IMR-90 (cell line): ENCODE measurements at regions not wholly inside any gene's neighbourhood (a gene's known extent, or its start where the extent isn't known, plus 50 kb on each side); places are given as distances from the start of the nearest gene placed in this dataset.

Experiments
- ATAC-seq: fragments of 200-7000 bp; cut with Tn5 transposase; 2 replicates; pipeline ENCODE4 v1.9.1; 2020; ENCODE audit warnings: low read depth, mild to moderate bottlenecking, moderate library complexity
- BruUV-seq: library from RNA; stranded (reverse); fragments of 400-500 nt; replicated peaks from 2 replicates; lab custom pipeline; 2021; lab: Mats Ljungman, UMichigan
- CTCF ChIA-PET: fragments of 300-600 bp; formaldehyde crosslinking; extraction: SDS; loops from one replicate; lab custom pipeline; 2021; ENCODE audit warnings: antibody characterized with exemption; lab: Yijun Ruan, JAX
- POLR2A ChIA-PET: fragments of 300-600 bp; sonication (Branson Sonifier 250); formaldehyde crosslinking; loops from one replicate; lab custom pipeline; 2022; ENCODE audit warnings: antibody characterized with exemption; ENCODE audit not compliant: unreplicated experiment; lab: Charles Lee
- DNase-seq: peaks from one replicate; pipeline ENCODE4 v3.0.0; 2013
- H2AFZ ChIP-seq: replicated peaks from 2 replicates; pipeline ENCODE3; 2013; ENCODE audit warnings: low read length, mild to moderate bottlenecking; ENCODE audit not compliant: poor library complexity
- H2AK5ac ChIP-seq: 2 replicates; pipeline ENCODE4 v1.6.1; 2013; ENCODE audit warnings: low read depth, low read length, inconsistent platforms
- H2AK9ac ChIP-seq: replicated peaks from 2 replicates; pipeline ENCODE3; 2013; ENCODE audit warnings: mild to moderate bottlenecking, low read depth, low read length, moderate library complexity; ENCODE audit not compliant: poor library complexity
- H2BK120ac ChIP-seq: 2 replicates; pipeline ENCODE4 v1.6.1; 2013; ENCODE audit warnings: low read depth, low read length, inconsistent platforms
- H2BK15ac ChIP-seq: 3 replicates; pipeline ENCODE4 v1.6.1; 2013; ENCODE audit warnings: low read depth, low read length, inconsistent platforms
- H2BK20ac ChIP-seq: 2 replicates; pipeline ENCODE4 v1.6.1; 2013; ENCODE audit warnings: low read depth, mild to moderate bottlenecking, inconsistent platforms, low read length, moderate library complexity
- H2BK5ac ChIP-seq: 2 replicates; pipeline ENCODE4 v1.6.1; 2013; ENCODE audit warnings: mild to moderate bottlenecking, low read depth, low read length, inconsistent platforms; ENCODE audit not compliant: poor library complexity, severe bottlenecking
- H3K14ac ChIP-seq: replicated peaks from 2 replicates; pipeline ENCODE4 v1.6.1; 2013; ENCODE audit warnings: low read depth, low read length, inconsistent platforms
- H3K18ac ChIP-seq: 2 replicates; pipeline ENCODE4 v1.6.1; 2013; ENCODE audit warnings: low read depth, low read length, control low read depth
- H3K23ac ChIP-seq: 2 replicates; pipeline ENCODE4 v1.6.1; 2013; ENCODE audit warnings: low read depth, low read length, inconsistent platforms
- H3K27ac ChIP-seq: 2 replicates; pipeline ENCODE4 v1.5.1; 2013; ENCODE audit warnings: mild to moderate bottlenecking, control low read depth, low read length; ENCODE audit not compliant: insufficient read depth
- H3K27me3 ChIP-seq: 2 replicates; pipeline ENCODE4 v1.6.1; 2013; ENCODE audit warnings: low read length; ENCODE audit not compliant: control insufficient read depth, insufficient read depth
- H3K36me3 ChIP-seq: 2 replicates; pipeline ENCODE4 v1.6.1; 2013; ENCODE audit warnings: low read length, mixed read lengths; ENCODE audit not compliant: control insufficient read depth, insufficient read depth
- H3K4ac ChIP-seq: 2 replicates; pipeline ENCODE4 v1.6.1; 2013; ENCODE audit warnings: low read depth, low read length, inconsistent platforms
- H3K4me1 ChIP-seq: 2 replicates; pipeline ENCODE4 v1.6.1; 2013; ENCODE audit warnings: low read length, mixed read lengths; ENCODE audit not compliant: control insufficient read depth, insufficient read depth
- H3K4me2 ChIP-seq: 2 replicates; pipeline ENCODE4 v1.6.1; 2013; ENCODE audit warnings: low read depth, mild to moderate bottlenecking, control low read depth, low read length, moderate library complexity
- H3K4me3 ChIP-seq: 2 replicates; pipeline ENCODE4 v1.5.1; 2013; ENCODE audit warnings: low read depth, mild to moderate bottlenecking, control low read depth, low read length, moderate library complexity; ENCODE audit not compliant: insufficient read depth
- H3K56ac ChIP-seq: 2 replicates; pipeline ENCODE4 v1.6.1; 2013; ENCODE audit warnings: low read length, inconsistent platforms; ENCODE audit not compliant: insufficient read depth; ENCODE audit errors: extremely low read depth
- H3K79me1 ChIP-seq, 2 experiments: 2 replicates each; pipeline ENCODE4 v1.6.1; 2013; ENCODE audit warnings: low read length in 2 of 2, inconsistent platforms in 1 of 2, low read depth in 1 of 2
- H3K9ac ChIP-seq: 2 replicates; pipeline ENCODE4 v1.6.1; 2013; ENCODE audit warnings: low read depth, low read length, control low read depth
- H3K9me1 ChIP-seq: 2 replicates; pipeline ENCODE4 v1.6.1; 2013; ENCODE audit warnings: low read length, inconsistent platforms; ENCODE audit not compliant: insufficient read depth
- H3K9me3 ChIP-seq: 2 replicates; pipeline ENCODE4 v1.6.1; 2013; ENCODE audit warnings: low read length; ENCODE audit not compliant: control insufficient read depth, insufficient read depth
- H4K20me1 ChIP-seq: 2 replicates; pipeline ENCODE4 v1.6.1; 2013; ENCODE audit warnings: low read length, inconsistent platforms; ENCODE audit not compliant: insufficient read depth
- H4K5ac ChIP-seq: 2 replicates; pipeline ENCODE4 v1.6.1; 2013; ENCODE audit warnings: mild to moderate bottlenecking, low read depth, low read length, control low read depth
- H4K8ac ChIP-seq, 2 experiments: 2 replicates each; pipeline ENCODE4 v1.6.1; 2013; ENCODE audit warnings: low read depth in 2 of 2, low read length in 2 of 2, control low read depth in 1 of 2, inconsistent platforms in 1 of 2
- H4K91ac ChIP-seq: 2 replicates; pipeline ENCODE4 v1.6.1; 2013; ENCODE audit warnings: low read depth, low read length, inconsistent platforms; ENCODE audit not compliant: insufficient read depth
- CHD1 ChIP-seq: IDR thresholded peaks from 2 replicates; pipeline ENCODE4 v1.6.1; 2012; ENCODE audit warnings: low read depth, low read length, improper control_type of control experiment
- ELK1 ChIP-seq: fragments of 150-350 bp; IDR thresholded peaks from 2 replicates; pipeline ENCODE4 v1.6.1; 2016; ENCODE audit warnings: low read depth, mild to moderate bottlenecking, low read length, moderate library complexity, borderline replicate concordance
- MXI1 ChIP-seq: IDR thresholded peaks from 2 replicates; pipeline ENCODE4 v1.6.1; 2012; ENCODE audit warnings: low read depth, mild to moderate bottlenecking, low read length, moderate library complexity, borderline replicate concordance
- RCOR1 ChIP-seq: IDR thresholded peaks from 2 replicates; pipeline ENCODE4 v1.6.1; 2012; ENCODE audit warnings: mild to moderate bottlenecking, low read length, improper control_type of control experiment; ENCODE audit not compliant: insufficient replicate concordance
- RFX5 ChIP-seq: IDR thresholded peaks from 2 replicates; pipeline ENCODE4 v1.8.0; 2012; ENCODE audit warnings: low read depth, mild to moderate bottlenecking, low read length, moderate library complexity
- WGBS, 2 experiments: methylation state at CpG; one replicate each; pipeline versions ENCODE4 v1.1.5 to v1.1.7; 2013; ENCODE audit warnings: missing lambda C conversion rate in 2 of 2; ENCODE audit not compliant: insufficient read length in 1 of 2; ENCODE audit errors: extremely low coverage in 2 of 2; 5-methylcytosine and 5-hydroxymethylcytosine counted together
- dilution Hi-C: fragments of 300-500 bp; cut with HindIII; formaldehyde crosslinking; loops from one replicate; pipeline ENCODE4 v1.14.3; 2018; ENCODE audit warnings: low sequenced_read_pairs; ENCODE audit not compliant: unreplicated experiment
- in situ Hi-C: fragments of 300-500 bp; cut with MboI; formaldehyde crosslinking; loops from 3 replicates; pipeline ENCODE4 v1.14.3; 2019; ENCODE audit warnings: low sequenced_read_pairs, inconsistent platforms, mixed read lengths
- intact Hi-C: fragments of 100-400 bp; cut with micrococcal nuclease; formaldehyde crosslinking; loops from 2 replicates; pipeline ENCODE4 v1.10.0; 2022

GRCh38 chr6:90780141-90780540, 193.3 kb upstream of the MAP3K7 start:
- no TSS peak for BruUV-seq
- Histone ChIP-seq H2BK15ac (no peak overlapping the region), H2BK20ac (no peak overlapping the region), H3K27ac (no peak overlapping the region), H4K91ac (no peak overlapping the region), H3K4me2 (no peak overlapping the region), H4K20me1 (no peaks in the 10 kb centered on the region), H3K79me1 (no peaks in the 10 kb centered on the region), H3K9me3 (no peaks in the 10 kb centered on the region), H3K4me3 (no peak overlapping the region), H3K4ac (no peak overlapping the region), H2AFZ (no peak overlapping the region), H3K14ac (no peak overlapping the region), H2AK5ac (no peak overlapping the region), H3K9me1 (no peaks in the 10 kb centered on the region), H3K27me3 (peaks cover 1% of the 10 kb centered on the region; the same call in 1 of the 2 replicates), H2BK120ac (no peak overlapping the region), H4K8ac (no peak overlapping the region), H3K9ac (no peak overlapping the region), H4K5ac (no peak overlapping the region), H3K56ac (no peak overlapping the region), H3K18ac (no peak overlapping the region), H3K23ac (no peak overlapping the region), H3K36me3 (no peaks in the 10 kb centered on the region), H2BK5ac (no peak overlapping the region), H3K4me1 (no peaks in the 10 kb centered on the region), H2AK9ac (no peak overlapping the region)
- no peak for TF ChIP-seq ELK1
- no peak for TF ChIP-seq CHD1
- no peak for TF ChIP-seq RCOR1
- TF ChIP-seq MXI1 = no peak
- TF ChIP-seq RFX5 = no peak
- POLR2A ChIA-PET = no interaction called here
- in situ Hi-C loops (no loop called here), dilution Hi-C loops (no loop called here), intact Hi-C loops (no loop called here)
- ATAC-seq (no peak), DNase-seq (no peak)
- WGBS, 2 experiments = no CpG with 5 or more reads among the region's 1 CpG
- CTCF ChIA-PET = no interaction called here
